Caco-2 (cell line): ENCODE measurements at regions not wholly inside any gene's neighbourhood (a gene's known extent, or its start where the extent isn't known, plus 50 kb on each side); places are given as distances from the start of the nearest gene placed in this dataset.

Source experiments
- BruUV-seq: library from RNA; stranded (reverse); fragments of 400-500 nt; replicated peaks from 2 replicates; lab custom pipeline; 2021; lab: Mats Ljungman, UMichigan
- CTCF ChIA-PET: fragments of 300-600 bp; sonication (Branson Sonifier 250); formaldehyde crosslinking; loops from one replicate; lab custom pipeline; 2022; ENCODE audit warnings: antibody characterized with exemption; lab: Charles Lee
- POLR2A ChIA-PET: fragments of 300-600 bp; sonication (Branson Sonifier 250); formaldehyde crosslinking; loops from one replicate; lab custom pipeline; 2022; ENCODE audit warnings: antibody characterized with exemption; lab: Charles Lee
- DNase-seq, 2 experiments: peaks; one replicate each; pipeline versions ENCODE4 v3.0.0 to v3.0.0-alpha.2; 2020 to 2022
- H3K27me3 ChIP-seq: replicated peaks from 2 replicates; pipeline ENCODE4 v1.6.0; 2011; ENCODE audit warnings: low read length; ENCODE audit not compliant: control insufficient read depth, insufficient read depth
- H3K36me3 ChIP-seq: 2 replicates; pipeline ENCODE4 v1.5.1; 2011; ENCODE audit warnings: low read length; ENCODE audit not compliant: control insufficient read depth, insufficient read depth
- H3K4me1 ChIP-seq: fragments of 250-450 bp; sonication (Bioruptor Pico); 2 replicates; pipeline ENCODE4 v1.5.1; 2020; ENCODE audit warnings: mild to moderate bottlenecking
- H3K4me3 ChIP-seq: 2 replicates; pipeline ENCODE4 v1.5.1; 2011; ENCODE audit warnings: low read depth, mild to moderate bottlenecking, control low read depth, low read length
- H3K9me3 ChIP-seq: fragments of 250-450 bp; sonication (Bioruptor Pico); 2 replicates; pipeline ENCODE4 v1.5.1; 2020; ENCODE audit warnings: mild to moderate bottlenecking, moderate library complexity
- H3K27ac Mint-ChIP-seq: one replicate; pipeline ENCODE4 v1.8.0; 2022; ENCODE audit warnings: mixed read lengths; ENCODE audit not compliant: unreplicated experiment
- H3K27me3 Mint-ChIP-seq: one replicate; pipeline ENCODE4 v1.8.0; 2022; ENCODE audit warnings: mixed read lengths; ENCODE audit not compliant: insufficient read depth, unreplicated experiment
- H3K36me3 Mint-ChIP-seq: one replicate; pipeline ENCODE4 v1.8.0; 2022; ENCODE audit warnings: mild to moderate bottlenecking, mixed read lengths; ENCODE audit not compliant: insufficient read depth, unreplicated experiment
- H3K4me1 Mint-ChIP-seq: one replicate; pipeline ENCODE4 v1.8.0; 2022; ENCODE audit warnings: low read depth, mixed read lengths; ENCODE audit not compliant: unreplicated experiment
- H3K4me3 Mint-ChIP-seq: one replicate; pipeline ENCODE4 v1.8.0; 2022; ENCODE audit warnings: mild to moderate bottlenecking, moderate library complexity, mixed read lengths; ENCODE audit not compliant: unreplicated experiment
- H3K9me3 Mint-ChIP-seq: one replicate; pipeline ENCODE4 v1.8.0; 2022; ENCODE audit warnings: mixed read lengths; ENCODE audit not compliant: unreplicated experiment
- intact Hi-C: fragments of 100-400 bp; cut with micrococcal nuclease; formaldehyde crosslinking; loops from one replicate; pipeline ENCODE4 v1.10.0; 2022; ENCODE audit not compliant: unreplicated experiment
- TF ChIP-seq, protein P1 (sequence below), 2 experiments: fragments of 200-600 bp in 1 of 2; IDR thresholded peaks; 1 replicate in 1 of 2; 2 replicates in 1 of 2; pipeline versions ENCODE4 v1.5.1 to v1.8.0; 2011 to 2022; ENCODE audit warnings: antibody characterized with exemption in 1 of 2, control low read depth in 1 of 2, inconsistent platforms in 1 of 2, low read depth in 1 of 2, low read length in 1 of 2, mild to moderate bottlenecking in 1 of 2, moderate library complexity in 1 of 2; ENCODE audit not compliant: insufficient read depth in 1 of 2, severe bottlenecking in 1 of 2, unreplicated experiment in 1 of 2

DNA sequence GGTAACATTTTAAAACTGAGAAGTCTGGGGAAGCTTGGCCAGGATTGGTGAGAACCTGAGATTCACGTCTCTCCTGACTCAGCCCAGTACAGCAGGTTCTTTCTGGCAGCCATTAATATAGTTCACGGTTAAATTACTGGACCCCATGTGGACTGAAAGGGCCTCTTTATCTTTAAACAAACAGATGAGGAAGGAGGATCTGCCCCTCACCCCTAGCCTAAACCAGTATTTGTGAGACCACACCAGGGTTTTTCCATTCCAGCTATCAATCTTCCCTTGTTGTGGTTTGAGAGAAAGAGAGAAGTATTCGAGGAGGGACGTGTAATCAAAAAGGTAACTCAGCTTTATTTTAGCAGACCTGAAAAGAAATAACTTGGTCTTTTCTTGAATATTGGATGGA is 137.1 kb downstream of the PROX1 start:
- H3K9me3 ChIP-seq: no peaks in the 10 kb centered on the region
- TF ChIP-seq, protein P1, sequence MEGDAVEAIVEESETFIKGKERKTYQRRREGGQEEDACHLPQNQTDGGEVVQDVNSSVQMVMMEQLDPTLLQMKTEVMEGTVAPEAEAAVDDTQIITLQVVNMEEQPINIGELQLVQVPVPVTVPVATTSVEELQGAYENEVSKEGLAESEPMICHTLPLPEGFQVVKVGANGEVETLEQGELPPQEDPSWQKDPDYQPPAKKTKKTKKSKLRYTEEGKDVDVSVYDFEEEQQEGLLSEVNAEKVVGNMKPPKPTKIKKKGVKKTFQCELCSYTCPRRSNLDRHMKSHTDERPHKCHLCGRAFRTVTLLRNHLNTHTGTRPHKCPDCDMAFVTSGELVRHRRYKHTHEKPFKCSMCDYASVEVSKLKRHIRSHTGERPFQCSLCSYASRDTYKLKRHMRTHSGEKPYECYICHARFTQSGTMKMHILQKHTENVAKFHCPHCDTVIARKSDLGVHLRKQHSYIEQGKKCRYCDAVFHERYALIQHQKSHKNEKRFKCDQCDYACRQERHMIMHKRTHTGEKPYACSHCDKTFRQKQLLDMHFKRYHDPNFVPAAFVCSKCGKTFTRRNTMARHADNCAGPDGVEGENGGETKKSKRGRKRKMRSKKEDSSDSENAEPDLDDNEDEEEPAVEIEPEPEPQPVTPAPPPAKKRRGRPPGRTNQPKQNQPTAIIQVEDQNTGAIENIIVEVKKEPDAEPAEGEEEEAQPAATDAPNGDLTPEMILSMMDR (IDR thresholded peaks at IDR 0.05; ENCODE audit: insufficient read depth in 1 of 2, low read depth in 1 of 2, low read length in 1 of 2, severe bottlenecking in 1 of 2, unreplicated experiment in 1 of 2): no peak
- intact Hi-C loops: loop anchor here (5.0 to 10.0 kb wide), 3 partner anchors 73 to 453 kb away; no protein-coding TSS in a partner anchor
- Mint-ChIP-seq H3K4me1 (peaks cover 17% of the 10 kb centered on the region), H3K27me3 (no peaks in the 10 kb centered on the region), H3K4me3 (no peak overlapping the region), H3K36me3 (no peaks in the 10 kb centered on the region), H3K27ac (no peak overlapping the region), H3K9me3 (no peaks in the 10 kb centered on the region)
- peaks cover 18% of the 10 kb centered on the region; the same call in 1 of the 2 replicates for H3K4me1 ChIP-seq
- H3K4me3 ChIP-seq: no peak overlapping the region
- H3K36me3 ChIP-seq: no peaks in the 10 kb centered on the region
- ChIA-PET CTCF (no interaction called here), POLR2A (no interaction called here)
- no peak for DNase-seq
- H3K27me3 ChIP-seq: no peaks in the 10 kb centered on the region
- BruUV-seq: no TSS peak

DNA sequence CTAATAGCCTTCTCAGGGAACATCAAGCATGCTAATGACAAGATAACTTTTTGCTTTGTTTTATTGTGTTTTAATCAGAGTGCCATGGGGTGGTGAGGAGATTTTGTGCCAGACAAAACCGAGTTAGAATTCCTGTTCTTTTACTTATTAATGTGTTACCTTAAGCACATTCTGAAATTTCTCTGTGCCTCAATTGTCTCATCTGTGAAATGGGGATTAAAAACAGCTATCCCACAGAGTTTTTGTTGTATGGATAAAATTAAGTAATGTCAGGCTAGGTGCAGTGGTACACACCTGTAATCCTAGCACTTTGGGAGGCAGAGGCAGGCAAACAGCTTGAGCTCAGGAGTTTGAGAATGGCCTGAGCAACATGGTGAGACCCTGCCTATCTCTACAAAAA is 138.0 kb downstream of the PROX1 start:
- peaks cover 17% of the 10 kb centered on the region for H3K4me1 Mint-ChIP-seq
- BruUV-seq: no TSS peak
- no peak overlapping the region for H3K4me3 ChIP-seq
- no peak for DNase-seq
- H3K9me3 Mint-ChIP-seq: no peaks in the 10 kb centered on the region
- peaks cover 18% of the 10 kb centered on the region; the same call in 1 of the 2 replicates for H3K4me1 ChIP-seq
- TF ChIP-seq, protein P1 (IDR thresholded peaks at IDR 0.05; ENCODE audit: insufficient read depth in 1 of 2, low read depth in 1 of 2, low read length in 1 of 2, severe bottlenecking in 1 of 2, unreplicated experiment in 1 of 2): no peak
- H3K36me3 Mint-ChIP-seq: no peaks in the 10 kb centered on the region
- no peaks in the 10 kb centered on the region for H3K9me3 ChIP-seq
- intact Hi-C loops: loop anchor here (10.0 kb wide), 1 partner anchor 261 kb away; no protein-coding TSS in a partner anchor
- ChIA-PET CTCF (no interaction called here), POLR2A (no interaction called here)
- H3K36me3 ChIP-seq: no peaks in the 10 kb centered on the region
- H3K27me3 ChIP-seq: no peaks in the 10 kb centered on the region
- H3K27me3 Mint-ChIP-seq: no peaks in the 10 kb centered on the region
- H3K27ac Mint-ChIP-seq: no peak overlapping the region
- H3K4me3 Mint-ChIP-seq: no peak overlapping the region

DNA sequence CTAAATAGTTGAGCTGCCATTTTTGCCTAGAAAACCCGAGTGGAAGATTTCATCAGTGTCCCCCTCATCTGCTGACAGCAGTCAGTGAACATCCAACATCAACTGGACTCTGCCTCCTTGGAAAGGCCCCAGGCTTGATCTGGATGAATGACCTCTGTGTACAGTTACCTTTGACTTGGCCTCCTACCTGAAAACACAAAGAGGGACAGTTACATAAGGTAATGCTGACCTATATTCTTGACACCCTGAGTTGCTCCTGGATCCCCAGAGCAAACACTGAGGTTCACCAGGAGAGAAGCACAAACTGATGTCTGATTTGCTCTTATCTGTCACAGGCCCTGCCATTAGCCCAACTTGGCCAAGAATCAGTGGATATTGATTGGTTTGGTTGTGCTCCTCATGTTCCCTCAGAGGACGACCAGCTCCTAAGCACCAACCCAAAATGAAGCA is 138.9 kb downstream of the PROX1 start:
- TF ChIP-seq, protein P1 (IDR thresholded peaks at IDR 0.05; ENCODE audit: insufficient read depth in 1 of 2, low read depth in 1 of 2, low read length in 1 of 2, severe bottlenecking in 1 of 2, unreplicated experiment in 1 of 2): no peak
- H3K4me1 Mint-ChIP-seq: peaks cover 17% of the 10 kb centered on the region
- no peaks in the 10 kb centered on the region for H3K9me3 Mint-ChIP-seq
- H3K27me3 ChIP-seq: no peaks in the 10 kb centered on the region
- H3K4me3 Mint-ChIP-seq: no peak overlapping the region
- no peak overlapping the region for H3K4me3 ChIP-seq
- CTCF ChIA-PET: interaction anchor here (0.7 kb wide), 1 partner anchor 170 kb away, joined by 3 read pairs; no protein-coding TSS in a partner anchor
- POLR2A ChIA-PET: no interaction called here
- H3K9me3 ChIP-seq: no peaks in the 10 kb centered on the region
- no TSS peak for BruUV-seq
- no peaks in the 10 kb centered on the region for H3K27me3 Mint-ChIP-seq
- no peak for DNase-seq
- no peak overlapping the region for H3K27ac Mint-ChIP-seq
- H3K36me3 ChIP-seq: no peaks in the 10 kb centered on the region; the same call in 1 of the 2 replicates
- intact Hi-C loops: loop anchor here (10.0 kb wide), 1 partner anchor 262 kb away; no protein-coding TSS in a partner anchor
- no peaks in the 10 kb centered on the region for H3K36me3 Mint-ChIP-seq
- peaks cover 18% of the 10 kb centered on the region; the same call in 1 of the 2 replicates for H3K4me1 ChIP-seq
